HG03108 (cell line): ENCODE measurements at regions not wholly inside any gene's neighbourhood (a gene's known extent, or its start where the extent isn't known, plus 50 kb on each side); places are given as distances from the start of the nearest gene placed in this dataset.
"Not testable (repeated sequence)": the region's sequence is repeated elsewhere in the genome, so short reads cannot be mapped to it uniquely, and the experiment has no call there.

Experiments used
- ATAC-seq: cut with Tn5 transposase; IDR thresholded peaks from one replicate; pipeline ENCODE4 v1.9.1; 2021; ENCODE audit warnings: moderate library complexity; ENCODE audit not compliant: unreplicated experiment

GRCh38 chr4:154982187-154983047, 201.3 kb downstream of the RBM46 start:
- ATAC-seq, result no peak

DNA sequence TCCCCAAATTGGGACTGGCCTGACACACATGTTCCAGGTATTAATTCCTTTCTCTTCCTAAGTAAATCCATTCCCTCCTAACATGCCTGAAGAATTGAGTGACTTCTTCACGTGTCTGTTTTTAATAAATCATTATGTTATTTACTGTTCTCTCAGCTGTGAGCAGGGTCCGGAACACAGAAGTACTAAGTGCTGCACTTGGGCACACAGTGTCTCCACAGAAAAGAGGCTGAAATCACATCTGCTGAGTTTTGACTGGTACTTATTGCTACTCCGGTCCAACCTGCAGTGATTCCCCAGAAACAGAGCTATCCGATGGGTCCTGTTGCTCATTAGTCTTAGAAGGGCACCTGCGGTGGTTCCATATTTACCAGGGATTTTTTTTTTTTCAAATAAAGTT, 202.6 kb downstream of the RBM46 start:
- ATAC-seq, result no peak

GRCh38 chr4:154984148-154984547, 203.1 kb downstream of the RBM46 start:
- peak; percentile 92 for ATAC-seq

DNA sequence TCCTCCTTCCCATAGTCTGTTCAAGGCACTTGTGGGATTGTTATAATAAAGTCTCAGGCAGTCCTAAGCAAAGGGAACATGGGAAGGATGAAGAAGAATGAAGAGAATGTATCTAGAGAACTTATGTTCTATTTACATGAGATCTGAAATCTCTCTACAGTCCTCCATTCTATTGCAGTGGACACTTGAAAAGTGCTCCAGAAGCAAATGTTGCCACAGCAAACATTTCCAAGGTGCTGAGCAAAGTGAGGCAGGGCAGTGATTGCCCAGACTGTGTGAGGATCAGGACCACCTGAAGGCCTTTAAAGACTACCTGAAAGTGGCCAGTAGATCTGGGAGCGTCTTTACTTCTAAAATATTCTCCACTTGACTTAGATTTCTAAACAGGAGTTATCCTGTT, 203.5 kb downstream of the RBM46 start:
- no peak for ATAC-seq

DNA sequence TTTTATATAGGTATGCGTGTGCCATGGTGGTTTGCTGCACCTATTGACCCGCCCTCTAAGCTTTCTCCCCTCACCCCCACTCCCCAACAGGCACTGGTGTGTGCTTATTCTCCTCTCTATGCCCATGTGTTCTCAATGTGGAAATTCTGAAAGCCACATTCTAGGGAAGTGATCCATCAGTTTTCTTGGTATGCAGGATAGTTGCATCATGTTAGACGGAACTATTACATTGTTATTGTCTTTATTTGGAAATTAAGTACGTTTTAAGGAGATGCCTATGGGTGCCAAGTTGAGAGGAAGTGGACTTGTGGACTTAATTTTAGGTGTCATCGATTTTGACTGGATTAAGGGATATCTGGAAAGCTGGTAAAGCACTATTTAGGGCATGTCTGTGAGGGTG, 204.6 kb downstream of the RBM46 start:
- ATAC-seq, result no peak

GRCh38 chr4:154988511-154988910, 207.4 kb downstream of the RBM46 start:
- ATAC-seq, result no peak

GRCh38 chr4:154989511-154989910, 208.4 kb downstream of the RBM46 start:
- ATAC-seq, result no peak

DNA sequence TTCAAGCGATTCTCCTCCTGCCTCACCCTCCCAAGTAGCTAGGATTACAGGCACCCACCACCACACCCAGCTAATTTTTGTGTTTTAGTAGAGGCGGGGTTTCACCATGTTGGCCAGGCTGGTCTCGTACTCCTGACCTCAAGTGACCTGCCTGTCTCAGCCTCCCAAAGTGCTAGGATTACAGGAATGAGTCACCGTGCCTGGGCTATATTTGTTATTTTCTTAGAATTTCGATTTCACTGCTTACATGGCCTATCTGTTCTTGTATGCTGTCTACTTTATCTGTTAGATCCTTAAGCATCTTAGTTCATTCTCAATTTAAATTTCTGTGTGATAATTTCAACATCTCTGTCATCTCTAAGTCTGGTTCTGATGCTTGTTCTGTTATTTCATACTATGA, 210.6 kb upstream of the NPY2R start:
- ATAC-seq, result not testable (repeated sequence)

DNA sequence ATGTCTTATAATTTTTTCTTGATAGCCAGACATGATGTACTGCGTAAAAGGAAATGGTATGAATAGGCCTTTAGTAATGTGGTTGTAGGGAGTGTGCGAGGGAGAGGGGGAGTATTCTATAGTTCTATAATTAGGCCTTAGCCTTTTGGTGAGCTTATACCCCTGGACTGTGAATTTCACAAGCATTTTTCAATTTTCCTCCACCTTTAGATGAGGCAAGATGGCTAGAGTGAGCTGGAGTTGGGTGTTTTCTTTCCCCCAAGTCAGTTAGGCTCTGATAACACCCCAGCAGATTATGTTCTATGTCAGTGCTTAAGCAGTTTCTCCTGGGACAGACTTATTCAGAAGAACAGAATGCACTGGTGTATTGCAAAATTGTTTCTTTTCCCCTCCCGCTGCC, 210.2 kb upstream of the NPY2R start:
- no peak for ATAC-seq

GRCh38 chr4:154998773-154999172, 209.7 kb upstream of the NPY2R start:
- no peak for ATAC-seq

GRCh38 chr4:154999950-155000578, 208.4 kb upstream of the NPY2R start:
- ATAC-seq, result no peak

DNA sequence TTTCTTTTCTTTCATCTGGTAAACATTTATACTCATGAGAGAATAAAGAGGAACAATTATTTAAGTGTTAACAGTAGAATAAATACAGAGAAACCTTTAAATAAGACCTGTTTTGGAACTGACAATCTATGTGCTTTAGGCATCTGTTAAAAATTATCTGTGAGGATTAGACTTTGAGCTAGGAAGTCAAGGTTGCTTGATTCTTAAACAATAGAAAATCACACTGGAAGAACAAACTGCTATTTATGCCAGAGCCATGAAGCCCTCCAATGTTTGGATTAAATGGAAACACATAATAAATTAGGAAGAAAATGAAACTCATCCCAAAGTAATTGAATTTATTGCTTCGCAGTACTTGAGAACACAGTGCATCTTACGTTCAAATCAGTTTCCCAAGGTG, 207.2 kb upstream of the NPY2R start:
- ATAC-seq, result no peak

GRCh38 chr4:155005395-155006090, 202.9 kb upstream of the NPY2R start:
- ATAC-seq, result no peak

GRCh38 chr4:155007660-155008176, 200.7 kb upstream of the NPY2R start:
- ATAC-seq, result no peak

GRCh38 chr4:155008389-155008788, 200.0 kb upstream of the NPY2R start:
- no peak for ATAC-seq

GRCh38 chr4:155009288-155009687, 199.1 kb upstream of the NPY2R start:
- no peak for ATAC-seq

- no peak for ATAC-seq
Measured at GRCh38 chr4:155010376-155010775, 198.1 kb upstream of the NPY2R start.

GRCh38 chr4:155011163-155011780, 197.2 kb upstream of the NPY2R start:
- ATAC-seq, result no peak

GRCh38 chr4:155012469-155012868, 196.0 kb upstream of the NPY2R start:
- no peak for ATAC-seq

DNA sequence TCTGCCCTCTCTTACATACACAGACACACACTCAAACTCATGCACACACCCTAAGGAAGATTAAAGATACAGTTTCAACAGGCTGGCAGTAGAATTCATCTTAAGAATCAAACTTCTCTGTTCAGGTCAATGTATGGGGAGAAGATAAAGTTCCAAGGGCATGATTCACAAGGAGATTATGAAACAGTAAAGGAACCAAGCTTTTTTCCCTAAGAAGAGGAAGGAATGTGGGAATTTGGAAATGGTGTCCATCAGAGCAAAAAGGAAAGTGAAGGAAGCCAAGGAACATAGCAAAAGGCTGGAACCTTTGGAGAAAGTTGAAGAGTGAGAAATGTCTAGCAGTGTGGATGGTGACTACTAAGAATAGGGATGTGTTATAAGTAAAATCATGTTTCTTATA, 191.0 kb upstream of the NPY2R start:
- no peak for ATAC-seq

GRCh38 chr4:155025762-155026457, 182.5 kb upstream of the NPY2R start:
- ATAC-seq, result peak; percentile 56
